HPDE6-E6E7 (cell line): ENCODE measurements at regions not wholly inside any gene's neighbourhood (a gene's known extent, or its start where the extent isn't known, plus 50 kb on each side); places are given as distances from the start of the nearest gene placed in this dataset.
"Not testable (repeated sequence)": the region's sequence is repeated elsewhere in the genome, so short reads cannot be mapped to it uniquely, and the experiment has no call there.

ENCODE experiments used
- DNase-seq: peaks from one replicate; pipeline ENCODE4 v3.0.0; 2011; ENCODE audit warnings: missing footprints; ENCODE audit errors: extremely low spot score

DNA sequence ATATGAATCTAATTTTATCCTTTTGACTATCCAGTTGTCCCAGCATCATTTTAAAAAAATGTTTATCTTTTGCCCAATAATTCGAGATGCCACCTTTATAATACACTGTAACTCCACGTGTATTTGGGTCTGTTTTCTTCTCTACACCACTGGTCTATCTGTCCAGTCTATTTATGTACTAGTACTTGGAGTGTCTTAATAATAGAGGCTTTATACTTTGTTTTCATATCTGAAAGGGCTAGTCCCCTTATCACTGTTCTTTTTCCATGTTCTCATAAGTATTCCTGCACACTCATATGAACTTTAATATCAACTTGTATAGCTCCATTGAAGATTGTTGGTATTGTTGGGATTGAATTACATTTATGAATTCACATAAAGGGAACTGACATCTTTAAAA lies 101.1 kb upstream of the RMP24 start:
- no peak for DNase-seq

GRCh38 chr18:35875566-35875965 lies 96.9 kb upstream of the RMP24 start:
- DNase-seq = peak; percentile 67

- DNase-seq = no peak
Measured at GRCh38 chr18:35876243-35876642, 96.2 kb upstream of the RMP24 start.

DNA sequence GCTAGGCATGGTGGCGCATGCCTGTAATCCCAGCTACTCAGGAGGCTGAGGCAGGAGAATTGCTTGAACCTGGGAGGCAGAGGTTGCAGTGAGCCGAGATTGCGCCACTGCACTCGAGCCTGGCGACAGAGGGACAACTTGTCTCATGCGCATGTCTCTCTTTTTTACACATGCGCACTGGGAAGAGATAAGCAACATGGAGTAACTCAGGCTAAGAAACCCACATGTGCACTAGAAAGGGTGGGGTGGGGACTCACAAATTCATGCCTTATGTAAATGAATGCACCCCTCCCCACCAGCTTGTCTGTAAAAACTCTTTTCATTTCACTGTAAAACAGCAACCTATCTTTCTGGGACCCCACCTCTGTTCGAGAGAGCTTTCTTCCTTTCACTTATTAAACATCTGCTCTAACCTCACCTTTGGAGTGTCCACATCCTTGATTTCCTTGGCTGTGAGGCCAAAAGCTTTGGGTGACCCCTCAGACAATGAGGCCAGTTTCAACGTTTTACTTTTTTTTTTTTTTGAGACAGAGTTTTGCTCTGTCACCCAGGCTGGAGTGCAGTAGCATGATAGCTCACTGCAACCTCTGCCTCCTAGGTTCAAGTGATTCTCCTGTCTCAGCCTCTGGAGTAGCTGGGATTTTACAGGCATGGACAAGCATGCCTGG lies 91.6 kb upstream of the RMP24 start:
- no peak for DNase-seq

DNA sequence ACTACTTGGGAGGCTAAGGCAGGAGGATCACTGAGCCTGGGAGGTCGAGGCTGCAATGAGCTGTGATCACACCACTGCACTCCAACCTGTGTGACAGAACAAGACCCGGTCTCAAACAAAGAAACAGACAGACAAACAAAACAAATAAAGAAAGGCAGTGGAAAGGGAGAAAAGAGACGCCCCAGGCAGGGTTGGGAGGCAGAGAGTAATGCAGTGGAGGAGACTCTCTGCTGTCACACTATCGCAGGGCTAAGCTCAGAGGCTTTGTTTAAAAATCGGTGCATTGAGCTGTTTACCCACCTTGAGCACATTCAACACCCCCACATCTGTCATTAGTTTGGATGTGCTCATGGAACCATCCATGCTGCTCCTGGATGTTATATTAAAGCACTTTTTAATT lies 84.2 kb upstream of the RMP24 start:
- DNase-seq = no peak

DNA sequence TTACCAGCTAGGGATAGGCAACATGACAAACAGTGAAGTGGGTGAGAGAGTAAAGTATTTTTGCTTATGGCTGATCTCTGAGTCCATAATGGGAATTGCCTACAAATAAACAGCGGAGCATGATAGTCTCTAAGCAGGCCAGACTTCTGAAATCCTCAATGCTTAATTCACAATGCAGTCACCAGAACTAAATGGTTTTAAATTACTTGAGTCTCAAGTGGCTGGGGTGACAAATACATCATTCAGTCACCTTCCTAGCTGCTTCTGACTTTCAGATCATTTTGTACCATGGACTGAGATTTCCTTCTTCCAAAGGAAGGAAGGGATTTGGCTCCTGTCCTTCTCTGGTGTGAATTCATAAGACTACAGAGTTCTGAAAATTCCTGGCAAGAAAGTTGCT lies 82.8 kb upstream of the RMP24 start:
- no peak for DNase-seq

- DNase-seq = no peak
Measured at GRCh38 chr18:35890323-35890722, 82.2 kb upstream of the RMP24 start.

GRCh38 chr18:35892118-35892517 lies 80.4 kb upstream of the RMP24 start:
- no peak for DNase-seq

GRCh38 chr18:35897481-35897880 lies 75.0 kb upstream of the RMP24 start:
- not testable (repeated sequence) for DNase-seq

GRCh38 chr18:35904389-35905037 lies 68.0 kb upstream of the RMP24 start:
- DNase-seq = no peak

DNA sequence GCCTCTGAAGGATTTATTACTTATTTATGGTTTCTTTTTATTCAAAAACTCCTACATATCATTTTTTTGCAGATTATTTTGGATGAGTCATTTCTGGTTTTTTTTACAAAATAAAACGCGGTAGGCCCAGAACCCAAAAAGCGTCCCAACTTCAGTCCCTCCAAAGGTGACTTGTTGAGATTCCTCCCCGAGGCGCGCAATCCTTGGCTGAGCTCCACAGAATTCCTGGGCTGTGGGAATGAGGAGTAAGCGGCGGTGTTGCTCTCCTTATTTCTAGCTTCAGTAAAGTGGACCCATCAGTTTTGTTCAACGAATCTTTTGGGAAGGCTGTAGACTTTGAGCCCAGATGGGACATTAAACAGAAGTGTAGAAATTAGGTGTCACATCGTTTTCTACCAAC lies 67.0 kb upstream of the RMP24 start:
- DNase-seq = no peak

GRCh38 chr18:35906291-35906690 lies 66.2 kb upstream of the RMP24 start:
- DNase-seq = not testable (repeated sequence)

DNA sequence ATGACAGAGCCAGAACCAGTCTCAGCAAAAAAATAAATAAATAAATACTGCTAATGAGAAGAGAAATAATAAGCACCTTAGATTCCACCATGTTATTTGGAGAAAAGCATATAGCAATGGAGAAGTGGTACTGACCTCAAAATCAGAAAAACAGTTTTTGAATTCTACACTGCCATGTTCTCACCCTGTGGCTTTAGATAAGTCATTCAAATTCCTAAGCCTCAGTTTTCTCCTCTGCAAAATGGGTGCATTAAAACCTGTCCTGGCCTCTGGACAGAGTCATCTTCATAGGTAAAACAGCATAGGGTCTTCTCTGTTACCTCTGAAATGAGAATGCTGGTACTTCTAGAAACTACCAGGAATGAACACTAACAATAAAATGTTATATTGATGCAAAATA lies 62.2 kb upstream of the RMP24 start:
- no peak for DNase-seq

DNA sequence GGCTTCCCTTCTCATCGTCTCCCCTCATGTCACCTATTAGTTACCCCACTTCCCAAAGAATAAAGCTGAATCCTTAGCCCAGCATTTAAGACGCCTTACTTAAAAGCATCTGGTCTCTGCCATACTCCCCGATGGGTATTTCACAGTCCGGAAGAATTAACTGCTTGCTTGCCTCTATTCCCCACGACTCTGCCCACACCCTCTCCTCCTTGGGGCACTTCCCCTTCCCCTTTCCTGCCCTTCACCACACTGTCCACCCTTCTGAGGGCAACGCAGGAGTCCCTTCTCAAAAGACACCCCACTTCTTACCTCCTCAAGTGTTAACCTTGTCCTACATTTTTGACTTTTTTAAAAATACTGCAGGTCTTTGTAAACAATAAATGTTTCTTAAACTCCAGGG lies 60.1 kb upstream of the RMP24 start:
- DNase-seq = no peak

- no peak for DNase-seq
Measured at GRCh38 chr18:35915056-35915455, 57.4 kb upstream of the RMP24 start.

DNA sequence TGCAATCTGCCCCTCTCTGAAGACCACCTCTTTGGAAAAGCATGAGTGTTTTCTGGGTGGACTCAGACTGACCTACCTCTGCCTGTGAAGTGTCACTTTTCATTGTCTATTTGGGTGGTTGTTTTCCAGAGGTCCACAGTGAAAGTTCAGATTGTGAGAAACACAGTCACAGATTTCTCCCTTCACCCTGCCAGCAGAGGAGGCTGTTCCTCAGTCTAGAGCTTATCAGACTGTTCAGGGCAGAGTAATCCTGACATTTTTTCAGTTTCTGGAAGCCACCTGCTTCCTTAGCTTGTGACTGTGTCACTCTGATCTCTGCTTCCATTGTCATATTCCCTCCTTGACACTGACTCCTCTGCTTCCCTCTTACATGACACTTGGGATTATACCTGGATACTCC lies 55.4 kb upstream of the RMP24 start:
- DNase-seq = no peak

DNA sequence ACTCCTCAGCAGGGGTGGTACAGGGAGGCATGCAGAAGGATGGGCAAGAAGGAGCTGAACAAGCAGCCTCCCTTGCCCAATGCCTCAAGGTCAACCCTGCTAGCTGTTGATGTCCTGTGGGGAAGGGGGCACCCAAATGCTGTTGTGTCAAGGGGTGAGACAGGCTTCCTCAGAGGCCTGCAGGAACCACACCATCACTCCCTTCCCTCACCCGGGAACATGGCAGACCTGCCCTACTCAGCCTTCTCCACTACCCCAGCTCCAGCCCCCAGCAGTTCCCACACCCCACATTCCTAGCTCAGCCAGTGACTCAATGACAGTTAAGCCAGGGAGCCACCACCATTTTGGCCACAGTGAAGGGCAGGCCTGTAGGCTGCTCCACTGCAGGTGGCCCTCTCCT lies 53.9 kb upstream of the RMP24 start:
- DNase-seq = no peak

- DNase-seq = no peak
Measured at GRCh38 chr18:35919179-35919578, 53.3 kb upstream of the RMP24 start.

DNA sequence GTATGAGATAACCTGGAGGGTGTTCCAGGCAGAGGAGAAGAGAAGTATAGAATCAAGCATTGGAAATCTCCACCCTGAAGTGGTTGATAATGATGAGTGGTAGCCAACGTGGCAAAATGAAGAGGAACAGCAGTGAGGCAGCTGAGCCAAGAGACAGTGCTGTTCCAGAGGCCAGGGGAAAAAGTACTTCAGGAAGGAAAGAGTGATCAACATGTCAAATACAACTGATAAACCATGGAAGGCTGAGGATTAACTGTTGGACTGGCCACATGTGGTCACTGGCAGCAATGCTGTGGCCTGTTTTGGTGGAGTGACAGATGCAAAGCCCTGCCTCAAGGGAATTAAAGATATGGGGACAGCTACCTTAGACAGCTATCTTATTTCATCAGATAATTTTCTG lies 51.9 kb upstream of the RMP24 start:
- DNase-seq = no peak
